BLaER1 treated with 17β-estradiol and CSF1 and Interleukin-3, amounts not matched to agents 10 nM and 100 nM (cell line): ENCODE measurements at regions not wholly inside any gene's neighbourhood (a gene's known extent, or its start where the extent isn't known, plus 50 kb on each side); places are given as distances from the start of the nearest gene placed in this dataset.
"Not testable (repeated sequence)": the region's sequence is repeated elsewhere in the genome, so short reads cannot be mapped to it uniquely, and the experiment has no call there.

ENCODE experiments used
- H3K27ac ChIP-seq, 11 experiments: shearing (Covaris generic); formaldehyde crosslinking; 2 replicates each; pipeline ENCODE4 v1.8.1; 2022
- H3K27me3 ChIP-seq, 11 experiments: shearing (Covaris generic); formaldehyde crosslinking; 2 replicates each; pipeline ENCODE4 v1.8.1; 2022
- H3K36me3 ChIP-seq, 11 experiments: shearing (Covaris generic); formaldehyde crosslinking; 2 replicates each; pipeline ENCODE4 v1.8.1; 2022
- H3K4me1 ChIP-seq, 10 experiments: shearing (Covaris generic); formaldehyde crosslinking; 2 replicates each; pipeline ENCODE4 v1.8.1; 2022
- H3K4me2 ChIP-seq, 11 experiments: shearing (Covaris generic); formaldehyde crosslinking; 2 replicates each; pipeline ENCODE4 v1.8.1; 2022
- H3K4me3 ChIP-seq, 10 experiments: shearing (Covaris generic); formaldehyde crosslinking; 2 replicates each; pipeline ENCODE4 v1.8.1; 2022
- H3K9ac ChIP-seq, 11 experiments: shearing (Covaris generic); formaldehyde crosslinking; 2 replicates each; pipeline ENCODE4 v1.8.1; 2022
- H3K9me3 ChIP-seq, 11 experiments: shearing (Covaris generic); formaldehyde crosslinking; replicated peaks in 1 of 11; 2 replicates each; pipeline ENCODE4 v1.8.1; 2022
- H4K20me1 ChIP-seq, 11 experiments: shearing (Covaris generic); formaldehyde crosslinking; 2 replicates each; pipeline ENCODE4 v1.8.1; 2022
- Cebpa-rat ChIP-seq, 11 experiments: shearing (Covaris generic); IDR thresholded peaks; 2 replicates each; pipeline ENCODE4 v1.8.1; 2022

DNA sequence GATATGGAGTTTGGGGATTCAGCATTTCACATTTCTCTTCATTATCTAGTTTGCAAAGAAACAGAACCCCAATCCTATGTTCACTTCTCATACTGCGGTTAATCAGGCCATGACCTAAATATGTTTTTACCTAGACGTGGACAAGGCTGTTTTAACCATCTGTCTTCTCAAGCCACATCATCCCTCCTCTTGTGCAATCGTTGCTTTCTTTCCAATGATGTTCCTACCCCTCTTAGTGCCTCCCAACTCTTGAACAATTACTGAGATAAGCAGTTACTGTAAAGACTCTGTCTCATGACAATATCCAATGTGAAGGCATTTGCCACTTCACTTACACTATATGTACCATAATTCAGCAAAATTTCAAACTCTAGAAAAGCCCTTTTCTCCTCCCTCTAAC is 406.2 kb downstream of the LIG4 start:
- TF ChIP-seq Cebpa-rat (IDR thresholded peaks at IDR 0.05), result no peak
- no peak overlapping the region for H3K27ac ChIP-seq
- H3K4me3 ChIP-seq, result no peak overlapping the region
- peaks cover 5 to 33% (median 23%) of the 10 kb centered on the region in 10 experiments for H3K4me1 ChIP-seq
- H3K36me3 ChIP-seq, result no peaks in the 10 kb centered on the region
- H3K9me3 ChIP-seq, result no peaks in the 10 kb centered on the region
- H3K27me3 ChIP-seq, result no peaks in the 10 kb centered on the region
- no peaks in the 10 kb centered on the region for H4K20me1 ChIP-seq
- no peak overlapping the region for H3K9ac ChIP-seq
- H3K4me2 ChIP-seq, result no peak overlapping the region; a peak in 1 of 22 replicates

DNA sequence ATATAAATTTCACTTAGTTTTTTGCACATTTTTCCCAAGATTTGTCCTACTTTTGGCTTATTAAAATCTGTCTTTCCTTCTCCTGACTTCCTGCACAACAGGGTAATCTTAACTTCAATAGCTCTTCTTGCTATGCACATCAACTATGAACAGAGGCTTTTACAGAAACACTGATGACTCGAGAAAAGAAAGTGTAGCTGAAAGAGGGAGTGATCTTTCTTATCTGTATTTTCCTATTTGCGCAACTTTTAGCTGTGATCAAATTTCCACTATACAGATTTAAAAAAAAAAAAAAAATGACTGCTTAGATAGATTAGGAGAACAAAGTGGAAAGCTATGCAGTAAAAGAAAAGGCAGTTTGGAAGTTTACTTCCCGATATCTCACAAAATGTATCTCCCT is 406.9 kb downstream of the LIG4 start:
- H4K20me1 ChIP-seq, result no peaks in the 10 kb centered on the region
- no peaks in the 10 kb centered on the region for H3K36me3 ChIP-seq
- H3K4me3 ChIP-seq, result no peak overlapping the region
- no peak overlapping the region for H3K27ac ChIP-seq
- peaks cover 12 to 40% (median 31%) of the 10 kb centered on the region in 10 experiments for H3K4me1 ChIP-seq
- no peaks in the 10 kb centered on the region for H3K9me3 ChIP-seq
- H3K9ac ChIP-seq, result no peak overlapping the region
- H3K4me2 ChIP-seq, result no peak overlapping the region
- TF ChIP-seq Cebpa-rat (IDR thresholded peaks at IDR 0.05), result no peak
- no peaks in the 10 kb centered on the region for H3K27me3 ChIP-seq

DNA sequence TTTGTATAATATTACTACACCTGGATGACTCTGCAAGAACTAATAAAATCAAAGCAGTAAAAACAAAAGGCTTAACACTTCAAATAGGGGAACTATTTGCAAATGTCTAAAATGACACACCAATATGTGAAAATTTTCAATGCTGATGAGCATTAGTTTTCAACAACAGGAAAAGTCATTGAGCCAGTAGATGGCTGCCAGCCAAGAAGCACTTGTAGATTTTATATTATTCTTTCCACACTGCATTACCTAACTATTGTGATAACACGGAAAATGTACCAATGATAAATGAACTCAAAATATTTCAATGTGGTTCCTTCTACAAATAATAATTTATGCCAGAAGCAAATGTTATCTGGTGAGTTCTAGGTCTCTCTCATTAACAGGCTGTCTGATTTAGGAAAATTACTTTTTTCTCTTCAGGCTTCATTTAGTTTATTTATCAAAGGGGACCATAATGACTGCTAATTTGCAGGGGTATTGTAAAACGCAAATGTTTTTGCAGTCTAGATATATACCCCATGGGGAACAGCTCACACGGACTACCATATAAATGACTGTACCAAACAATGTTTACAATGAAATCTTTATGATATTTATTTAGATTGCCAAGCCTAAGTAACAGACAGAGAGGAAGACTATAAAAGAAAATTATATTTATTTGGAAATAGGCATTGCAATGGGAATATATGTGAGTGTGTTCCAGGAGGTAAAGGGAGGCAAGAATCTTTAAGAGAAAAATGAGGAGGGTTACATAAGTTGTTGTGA is 407.8 kb downstream of the LIG4 start:
- Histone ChIP-seq H3K36me3 (no peaks in the 10 kb centered on the region), H3K27me3 (no peaks in the 10 kb centered on the region), H3K9me3 (no peaks in the 10 kb centered on the region), H3K4me1 (peaks cover 21 to 49% (median 39%) of the 10 kb centered on the region in 10 experiments), H3K27ac (no peak overlapping the region), H4K20me1 (no peaks in the 10 kb centered on the region), H3K4me3 (no peak overlapping the region), H3K9ac (no peak overlapping the region), H3K4me2 (peak overlapping the region in 2 of 11 experiments; percentile 2 to 24; a peak in 1 of 22 replicates)
- TF ChIP-seq Cebpa-rat (IDR thresholded peaks at IDR 0.05), result no peak

DNA sequence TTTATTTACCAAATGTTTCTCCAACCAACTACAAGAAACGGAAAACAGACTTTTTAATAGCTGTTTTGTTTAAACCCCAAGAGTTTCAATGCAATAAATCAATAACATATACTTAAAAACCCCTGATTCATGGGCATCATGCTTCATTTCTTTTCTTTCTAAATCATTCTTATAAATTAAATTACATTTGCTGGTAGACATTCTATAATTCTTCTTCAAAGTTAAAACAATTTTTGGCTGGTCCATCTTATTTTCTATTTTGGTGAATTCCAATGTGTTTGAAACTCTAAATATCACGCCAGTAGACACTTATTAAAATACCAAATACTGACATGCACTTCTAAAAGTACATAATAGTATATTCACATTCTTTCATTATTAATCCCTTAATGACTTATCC is 408.6 kb downstream of the LIG4 start:
- Histone ChIP-seq H3K4me2 (no peak overlapping the region), H3K9me3 (no peaks in the 10 kb centered on the region), H4K20me1 (no peaks in the 10 kb centered on the region), H3K4me3 (no peak overlapping the region), H3K27ac (no peak overlapping the region), H3K36me3 (no peaks in the 10 kb centered on the region), H3K4me1 (peaks cover 23 to 56% (median 42%) of the 10 kb centered on the region in 10 experiments), H3K27me3 (no peaks in the 10 kb centered on the region), H3K9ac (no peak overlapping the region)
- TF ChIP-seq Cebpa-rat (IDR thresholded peaks at IDR 0.05), result no peak

DNA sequence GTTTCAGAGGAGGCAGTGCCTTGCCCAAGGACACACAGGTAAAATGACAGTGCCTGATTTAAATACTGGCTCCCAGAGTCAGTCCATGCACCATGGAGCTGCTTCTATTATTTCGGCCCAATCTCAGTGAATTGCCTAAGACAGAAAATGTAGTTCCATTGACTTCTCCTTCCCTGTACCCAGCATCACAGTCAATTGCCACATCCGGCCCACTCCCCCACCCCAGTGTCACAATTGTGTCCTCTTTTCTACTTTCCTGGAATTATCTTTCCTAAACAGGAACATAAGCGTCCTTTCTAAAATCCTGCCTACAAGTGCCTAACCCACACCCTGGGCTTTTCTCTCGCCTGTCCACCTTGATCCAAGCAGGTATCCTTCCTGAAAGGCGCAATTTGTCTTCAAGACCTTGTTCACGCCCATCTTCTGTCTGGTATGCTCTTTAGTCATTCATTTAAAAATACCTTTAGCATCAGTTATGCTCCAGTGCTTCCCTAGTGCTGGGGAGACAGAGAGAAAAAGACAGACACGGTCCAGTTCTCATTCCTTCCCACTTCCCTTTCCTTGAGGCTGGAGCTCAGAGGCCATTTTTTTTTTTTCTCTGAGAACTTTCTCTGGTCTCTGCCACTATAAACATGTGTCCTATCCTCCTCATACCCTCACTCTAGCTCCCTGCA is 411.4 kb downstream of the LIG4 start:
- Histone ChIP-seq H3K9ac (peak overlapping the region in 9 of 11 experiments; percentile 37 to 76 (median 65); a peak in 17 of 22 replicates), H3K4me2 (peak overlapping the region; percentile 53 to 83 (median 74)), H3K4me1 (peaks cover 36 to 74% (median 53%) of the 10 kb centered on the region in 10 experiments), H4K20me1 (no peaks in the 10 kb centered on the region), H3K4me3 (peak overlapping the region in 8 of 10 experiments; percentile 20 to 46 (median 34); a peak in 10 of 20 replicates), H3K36me3 (no peaks in the 10 kb centered on the region), H3K9me3 (peaks cover 0 to 7% (median 0%) of the 10 kb centered on the region in 11 experiments; a peak in 2 of 22 replicates), H3K27me3 (no peaks in the 10 kb centered on the region), H3K27ac (peak overlapping the region in 10 of 11 experiments; percentile 29 to 89 (median 81); a peak in 20 of 22 replicates)
- TF ChIP-seq Cebpa-rat (IDR thresholded peaks at IDR 0.05), result peak in 10 of 11 experiments; percentile 56 to 88 (median 76); a peak in 15 of 22 replicates

DNA sequence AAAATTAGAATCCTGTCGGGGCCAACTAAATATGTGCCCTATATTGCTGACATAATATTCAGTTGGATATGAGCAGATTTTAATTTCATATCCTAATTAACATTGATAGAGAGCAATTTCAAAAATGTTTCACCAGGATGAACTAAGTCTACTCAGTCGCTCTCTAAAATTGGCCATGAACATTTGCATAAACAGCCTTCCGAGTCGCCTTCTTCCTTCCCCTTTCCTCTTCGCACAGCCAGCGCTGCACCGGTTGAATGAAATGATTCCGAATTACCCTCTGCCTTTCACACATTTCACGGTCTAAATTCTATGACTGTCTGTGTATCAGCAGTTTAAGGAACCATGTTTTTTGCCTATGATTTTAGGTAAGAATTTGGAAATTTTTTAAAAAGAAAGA is 413.7 kb downstream of the LIG4 start:
- no peak for TF ChIP-seq Cebpa-rat (IDR thresholded peaks at IDR 0.05)
- H4K20me1 ChIP-seq, result no peaks in the 10 kb centered on the region
- H3K4me3 ChIP-seq, result no peak overlapping the region; a peak in 1 of 20 replicates
- peak overlapping the region; percentile 8 to 66 (median 54); a peak in 20 of 22 replicates for H3K4me2 ChIP-seq
- H3K36me3 ChIP-seq, result no peaks in the 10 kb centered on the region
- peaks cover 0 to 7% (median 0%) of the 10 kb centered on the region in 11 experiments; a peak in 2 of 22 replicates for H3K9me3 ChIP-seq
- peak overlapping the region in 5 of 11 experiments; percentile 8 to 89 (median 52); a peak in 5 of 22 replicates for H3K27ac ChIP-seq
- H3K9ac ChIP-seq, result no peak overlapping the region
- H3K4me1 ChIP-seq, result peaks cover 39 to 73% (median 56%) of the 10 kb centered on the region in 10 experiments
- H3K27me3 ChIP-seq, result no peaks in the 10 kb centered on the region

DNA sequence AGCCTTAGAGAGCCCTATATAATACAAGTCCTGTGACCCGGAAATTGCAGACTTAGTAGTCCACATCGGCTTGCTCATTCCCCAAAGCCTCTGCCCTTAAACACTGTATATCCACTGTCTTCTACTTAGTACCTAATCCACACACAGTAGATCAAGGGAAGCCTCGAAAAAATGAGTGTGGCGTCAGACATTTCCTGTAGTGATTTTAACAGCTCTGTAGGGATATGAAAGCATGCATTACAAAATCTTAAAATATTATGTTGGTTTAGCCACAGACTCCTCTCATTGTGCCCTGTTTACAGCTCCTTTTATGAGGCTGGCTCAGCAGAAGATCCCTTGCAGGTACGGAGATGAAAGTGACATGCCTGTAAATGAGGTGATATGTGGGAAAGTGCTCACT is 416.3 kb downstream of the LIG4 start:
- Histone ChIP-seq H3K9ac (no peak overlapping the region), H3K27me3 (no peaks in the 10 kb centered on the region), H4K20me1 (no peaks in the 10 kb centered on the region), H3K36me3 (no peaks in the 10 kb centered on the region), H3K4me3 (no peak overlapping the region), H3K27ac (peak overlapping the region in 3 of 11 experiments; percentile 15 to 46 (median 34); a peak in 4 of 22 replicates), H3K4me2 (peak overlapping the region; percentile 26 to 66 (median 49)), H3K4me1 (peaks cover 30 to 49% (median 42%) of the 10 kb centered on the region in 10 experiments), H3K9me3 (peaks cover 0 to 7% (median 0%) of the 10 kb centered on the region in 11 experiments; a peak in 2 of 22 replicates)
- no peak for TF ChIP-seq Cebpa-rat (IDR thresholded peaks at IDR 0.05)

DNA sequence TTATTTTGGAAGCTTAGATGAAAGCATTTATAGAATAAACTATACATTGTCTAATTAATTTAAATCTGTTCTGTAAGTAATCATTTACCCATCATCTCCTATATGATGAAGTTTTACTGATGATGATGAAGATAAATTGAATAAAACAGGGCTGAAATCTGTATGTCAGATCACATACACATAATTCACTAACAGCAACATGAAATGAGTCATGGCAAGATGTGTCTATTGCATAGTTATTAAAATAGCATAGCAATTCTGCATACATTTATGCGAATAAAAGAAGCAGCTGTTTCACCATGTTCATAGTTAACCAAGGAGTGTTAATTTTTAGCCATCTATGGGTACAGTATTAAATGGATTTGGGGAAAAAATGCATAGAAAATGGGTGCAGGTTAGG is 424.9 kb downstream of the LIG4 start:
- no peaks in the 10 kb centered on the region for H3K4me1 ChIP-seq
- H4K20me1 ChIP-seq, result no peaks in the 10 kb centered on the region
- H3K27me3 ChIP-seq, result no peaks in the 10 kb centered on the region
- TF ChIP-seq Cebpa-rat (IDR thresholded peaks at IDR 0.05), result no peak
- no peaks in the 10 kb centered on the region for H3K36me3 ChIP-seq
- H3K4me2 ChIP-seq, result no peak overlapping the region
- H3K9ac ChIP-seq, result no peak overlapping the region
- no peak overlapping the region for H3K4me3 ChIP-seq
- H3K27ac ChIP-seq, result no peak overlapping the region
- no peaks in the 10 kb centered on the region for H3K9me3 ChIP-seq

DNA sequence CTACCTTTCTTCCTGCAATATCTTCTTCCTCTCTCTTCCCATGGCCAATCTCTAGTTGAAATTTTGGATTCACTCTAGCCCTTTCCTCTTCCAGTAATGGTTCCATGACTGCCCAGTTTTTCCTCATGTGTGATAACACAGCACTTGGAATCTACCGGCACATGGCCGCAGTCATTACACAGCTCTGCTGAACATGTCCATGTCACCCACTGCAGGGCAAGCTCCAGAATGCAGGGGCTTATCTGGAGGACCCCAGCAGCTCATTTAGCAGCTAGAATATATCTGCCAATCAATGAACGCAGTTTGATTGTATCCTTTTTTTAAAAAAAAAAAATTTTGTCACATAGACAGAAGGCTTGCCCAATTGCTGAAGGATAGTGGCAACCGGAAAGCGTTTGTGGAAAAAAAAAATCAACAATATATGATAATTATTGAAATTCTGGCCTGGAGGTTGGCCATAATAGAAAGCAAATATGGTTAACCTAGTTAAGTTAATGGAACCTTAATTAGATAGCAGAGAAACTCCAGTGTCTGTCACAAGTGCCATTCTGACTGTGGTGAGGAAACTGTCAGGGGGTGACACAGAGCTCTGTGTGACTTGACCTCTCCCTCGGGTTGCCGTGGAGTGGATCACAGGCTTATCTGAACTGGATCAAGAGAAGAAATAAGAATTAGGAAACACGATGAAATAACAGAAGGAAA is 426.7 kb downstream of the LIG4 start:
- H3K9ac ChIP-seq, result no peak overlapping the region

DNA sequence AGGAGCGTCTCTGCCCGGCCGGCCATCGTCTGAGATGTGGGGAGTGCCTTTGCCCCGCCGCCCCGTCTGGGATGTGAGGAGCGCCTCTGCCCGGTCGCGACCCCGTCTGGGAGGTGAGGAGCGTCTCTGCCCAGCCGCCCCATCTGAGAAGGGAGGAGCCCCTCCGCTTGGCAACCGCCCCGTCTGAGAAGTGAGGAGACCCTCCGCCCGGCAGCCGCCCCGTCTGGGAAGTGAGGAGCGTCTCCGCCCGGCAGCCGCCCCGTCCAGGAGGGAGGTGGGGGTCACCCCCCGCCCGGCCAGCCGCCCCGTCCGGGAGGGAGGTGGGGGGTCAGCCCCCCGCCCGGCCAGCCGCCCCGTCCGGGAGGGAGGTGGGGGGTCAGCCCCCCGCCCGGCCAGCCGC is 432.7 kb downstream of the LIG4 start:
- H3K36me3 ChIP-seq, result not testable (repeated sequence)

More for the DNA sequence above, 426.7 kb downstream of the LIG4 start:
- no peak overlapping the region for H3K4me2 ChIP-seq
- no peak overlapping the region for H3K4me3 ChIP-seq
- TF ChIP-seq Cebpa-rat (IDR thresholded peaks at IDR 0.05), result no peak
- H3K9me3 ChIP-seq, result peaks cover 0 to 5% (median 0%) of the 10 kb centered on the region in 11 experiments; a peak in 2 of 22 replicates
- H3K36me3 ChIP-seq, result no peaks in the 10 kb centered on the region
- no peak overlapping the region for H3K27ac ChIP-seq
- H4K20me1 ChIP-seq, result no peaks in the 10 kb centered on the region
- no peaks in the 10 kb centered on the region for H3K4me1 ChIP-seq
- no peaks in the 10 kb centered on the region for H3K27me3 ChIP-seq

More for the DNA sequence above, 432.7 kb downstream of the LIG4 start:
- H3K9me3 ChIP-seq, result peaks cover 0 to 16% (median 6%) of the 10 kb centered on the region in 11 experiments; a peak in 9 of 22 replicates
- H3K4me2 ChIP-seq, H3K27ac ChIP-seq, H3K4me3 ChIP-seq, H3K9ac ChIP-seq, H4K20me1 ChIP-seq, H3K27me3 ChIP-seq, H3K4me1 ChIP-seq: not testable (repeated sequence)
